IPS DF 4.7 (cell line): ENCODE measurements at regions not wholly inside any gene's neighbourhood (a gene's known extent, or its start where the extent isn't known, plus 50 kb on each side); places are given as distances from the start of the nearest gene placed in this dataset.

ENCODE experiments used
- DNase-seq: peaks from one replicate; pipeline ENCODE4 v3.0.0-alpha.2; 2013; ENCODE audit warnings: low spot score; ENCODE audit errors: extremely low read depth

GRCh38 chr6:54633601-54634000 is 213.0 kb upstream of the FAM83B start:
- no peak for DNase-seq

GRCh38 chr6:54640911-54641310 is 205.7 kb upstream of the FAM83B start:
- no peak for DNase-seq

GRCh38 chr6:54646069-54646950 is 200.3 kb upstream of the FAM83B start:
- no peak for DNase-seq

- DNase-seq = no peak
These were observed 199.5 kb upstream of the FAM83B start for GRCh38 chr6:54646951-54647664.

- no peak for DNase-seq
These were observed 192.2 kb upstream of the FAM83B start for GRCh38 chr6:54654381-54654780.

- DNase-seq = no peak
These were observed 191.4 kb upstream of the FAM83B start for GRCh38 chr6:54655162-54655561.

- no peak for DNase-seq
These were observed 181.3 kb upstream of the FAM83B start for GRCh38 chr6:54665278-54665677.

GRCh38 chr6:54680531-54680930 is 166.0 kb upstream of the FAM83B start:
- no peak for DNase-seq

- DNase-seq = no peak
These were observed 165.3 kb upstream of the FAM83B start for GRCh38 chr6:54681267-54681666.

- DNase-seq = no peak
These were observed 164.6 kb upstream of the FAM83B start for GRCh38 chr6:54681987-54682386.

- no peak for DNase-seq
These were observed 157.0 kb upstream of the FAM83B start for GRCh38 chr6:54689620-54690019.

GRCh38 chr6:54690596-54690995 is 156.0 kb upstream of the FAM83B start:
- DNase-seq = no peak

GRCh38 chr6:54694928-54695532 is 151.5 kb upstream of the FAM83B start:
- DNase-seq = no peak

GRCh38 chr6:54695815-54696214 is 150.8 kb upstream of the FAM83B start:
- DNase-seq = no peak

GRCh38 chr6:54697424-54697823 is 149.1 kb upstream of the FAM83B start:
- DNase-seq = no peak

- DNase-seq = no peak
These were observed 147.6 kb upstream of the FAM83B start for GRCh38 chr6:54698974-54699373.

- DNase-seq = no peak
These were observed 146.4 kb upstream of the FAM83B start for GRCh38 chr6:54700158-54700557.

GRCh38 chr6:54702772-54703171 is 143.8 kb upstream of the FAM83B start:
- no peak for DNase-seq

- DNase-seq = no peak
These were observed 140.2 kb upstream of the FAM83B start for GRCh38 chr6:54706391-54706790.

GRCh38 chr6:54706844-54707605 is 139.5 kb upstream of the FAM83B start:
- no peak for DNase-seq

- no peak for DNase-seq
These were observed 136.1 kb upstream of the FAM83B start for GRCh38 chr6:54710456-54710855.

- DNase-seq = no peak
These were observed 130.6 kb upstream of the FAM83B start for GRCh38 chr6:54716010-54716409.
